ENCODE measurements at regions not wholly inside any gene's neighbourhood (a gene's known extent, or its start where the extent isn't known, plus 50 kb on each side); places are given as distances from the start of the nearest gene placed in this dataset.

- no peak for TF ChIP-seq ZFX (IDR thresholded peaks at IDR 0.05; ENCODE audit: borderline replicate concordance)
- no peak for TF ChIP-seq CTCF (IDR thresholded peaks at IDR 0.05)
Measured at GRCh38 chr3:87792198-87792533, 266.6 kb downstream of the CGGBP1 start.
